ENCODE measurements at regions not wholly inside any gene's neighbourhood (a gene's known extent, or its start where the extent isn't known, plus 50 kb on each side); places are given as distances from the start of the nearest gene placed in this dataset.

DNA sequence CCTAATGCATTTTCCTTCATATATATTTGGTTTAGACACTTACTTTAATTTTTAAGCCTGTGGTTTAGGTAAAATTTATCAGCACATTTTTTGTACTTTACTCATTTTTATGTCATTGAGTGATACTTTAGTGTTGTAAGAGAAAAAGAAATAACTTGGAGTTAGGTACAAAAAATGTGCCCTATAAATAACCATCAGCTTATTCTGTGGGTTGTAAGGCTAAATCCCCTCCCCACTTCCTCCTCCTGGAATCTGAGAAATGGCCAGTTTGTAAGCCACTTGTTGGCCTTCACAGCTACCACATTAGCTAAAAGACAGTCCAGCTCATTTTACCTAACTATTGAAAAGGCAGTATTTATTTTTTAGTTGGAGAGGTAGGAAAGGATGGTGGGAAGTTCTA is 576.3 kb downstream of the PKHD1 start:
- H3K9me3 ChIP-seq (ENCODE audit: insufficient read depth, low read depth, low read length), result no peaks in the 10 kb centered on the region
- no peak overlapping the region for H3K27ac ChIP-seq (ENCODE audit: low read depth, low read length)
- H3K36me3 Mint-ChIP-seq (ENCODE audit: low read depth, unreplicated experiment), result no peaks in the 10 kb centered on the region
- H3K4me1 ChIP-seq (ENCODE audit: insufficient read depth, low read length), result no peaks in the 10 kb centered on the region
- H3K9ac ChIP-seq (ENCODE audit: low read length), result no peak overlapping the region
- no peaks in the 10 kb centered on the region for H3K27me3 Mint-ChIP-seq (ENCODE audit: low read depth, unreplicated experiment)
- H3K4me3 Mint-ChIP-seq (ENCODE audit: unreplicated experiment), result no peak overlapping the region
- DNase-seq (ENCODE audit: low read depth) (no peak), FAIRE-seq (no peak)
- H3K79me2 ChIP-seq (ENCODE audit: insufficient read depth, low read length), result no peaks in the 10 kb centered on the region
- peaks cover 24% of the 10 kb centered on the region for H3K4me1 Mint-ChIP-seq (ENCODE audit: low read depth, unreplicated experiment)
- no peak overlapping the region for H3K27ac Mint-ChIP-seq (ENCODE audit: unreplicated experiment)
- no peak overlapping the region for H2AFZ ChIP-seq (ENCODE audit: low read depth, low read length)
- H3K9me3 Mint-ChIP-seq (ENCODE audit: unreplicated experiment), result no peaks in the 10 kb centered on the region
- H3K27me3 ChIP-seq (ENCODE audit: insufficient read depth, low read length), result no peaks in the 10 kb centered on the region
- TF ChIP-seq, protein P1, sequence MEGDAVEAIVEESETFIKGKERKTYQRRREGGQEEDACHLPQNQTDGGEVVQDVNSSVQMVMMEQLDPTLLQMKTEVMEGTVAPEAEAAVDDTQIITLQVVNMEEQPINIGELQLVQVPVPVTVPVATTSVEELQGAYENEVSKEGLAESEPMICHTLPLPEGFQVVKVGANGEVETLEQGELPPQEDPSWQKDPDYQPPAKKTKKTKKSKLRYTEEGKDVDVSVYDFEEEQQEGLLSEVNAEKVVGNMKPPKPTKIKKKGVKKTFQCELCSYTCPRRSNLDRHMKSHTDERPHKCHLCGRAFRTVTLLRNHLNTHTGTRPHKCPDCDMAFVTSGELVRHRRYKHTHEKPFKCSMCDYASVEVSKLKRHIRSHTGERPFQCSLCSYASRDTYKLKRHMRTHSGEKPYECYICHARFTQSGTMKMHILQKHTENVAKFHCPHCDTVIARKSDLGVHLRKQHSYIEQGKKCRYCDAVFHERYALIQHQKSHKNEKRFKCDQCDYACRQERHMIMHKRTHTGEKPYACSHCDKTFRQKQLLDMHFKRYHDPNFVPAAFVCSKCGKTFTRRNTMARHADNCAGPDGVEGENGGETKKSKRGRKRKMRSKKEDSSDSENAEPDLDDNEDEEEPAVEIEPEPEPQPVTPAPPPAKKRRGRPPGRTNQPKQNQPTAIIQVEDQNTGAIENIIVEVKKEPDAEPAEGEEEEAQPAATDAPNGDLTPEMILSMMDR (IDR thresholded peaks at IDR 0.05; ENCODE audit: insufficient read depth, low read depth, low read length), result no peak
- TF ChIP-seq EZH2 (IDR thresholded peaks at IDR 0.05; ENCODE audit: insufficient read depth, low read length), result no peak
- no peak overlapping the region for H3K4me3 ChIP-seq (ENCODE audit: insufficient read depth, low read depth, low read length)
- no peak overlapping the region for H3K4me2 ChIP-seq (ENCODE audit: low read length)
- no peaks in the 10 kb centered on the region for H3K36me3 ChIP-seq (ENCODE audit: insufficient read depth, low read length)
- H4K20me1 ChIP-seq (ENCODE audit: insufficient read depth, low read length), result no peaks in the 10 kb centered on the region

- no peaks in the 10 kb centered on the region for H3K9me3 ChIP-seq (ENCODE audit: insufficient read depth, low read depth, low read length)
- H3K36me3 ChIP-seq (ENCODE audit: insufficient read depth, low read length), result no peaks in the 10 kb centered on the region
- no peaks in the 10 kb centered on the region for H3K36me3 Mint-ChIP-seq (ENCODE audit: low read depth, unreplicated experiment)
- no peak overlapping the region for H3K27ac ChIP-seq (ENCODE audit: low read depth, low read length)
- no peak overlapping the region for H3K4me3 ChIP-seq (ENCODE audit: insufficient read depth, low read depth, low read length)
- no peak overlapping the region for H2AFZ ChIP-seq (ENCODE audit: low read depth, low read length)
- peak overlapping the region; percentile 75 for H3K27ac Mint-ChIP-seq (ENCODE audit: unreplicated experiment)
- H3K27me3 ChIP-seq (ENCODE audit: insufficient read depth, low read length), result no peaks in the 10 kb centered on the region
- no peaks in the 10 kb centered on the region for H4K20me1 ChIP-seq (ENCODE audit: insufficient read depth, low read length)
- DNase-seq (ENCODE audit: low read depth) (peak; percentile 4), FAIRE-seq (no peak)
- H3K4me3 Mint-ChIP-seq (ENCODE audit: unreplicated experiment), result no peak overlapping the region
- no peak overlapping the region for H3K9ac ChIP-seq (ENCODE audit: low read length)
- TF ChIP-seq EZH2 (IDR thresholded peaks at IDR 0.05; ENCODE audit: insufficient read depth, low read length), result no peak
- TF ChIP-seq, protein P1 (IDR thresholded peaks at IDR 0.05; ENCODE audit: insufficient read depth, low read depth, low read length), result no peak
- H3K9me3 Mint-ChIP-seq (ENCODE audit: unreplicated experiment), result no peaks in the 10 kb centered on the region
- H3K4me2 ChIP-seq (ENCODE audit: low read length), result peak overlapping the region; percentile 45
- no peaks in the 10 kb centered on the region for H3K79me2 ChIP-seq (ENCODE audit: insufficient read depth, low read length)
- no peaks in the 10 kb centered on the region for H3K4me1 ChIP-seq (ENCODE audit: insufficient read depth, low read length)
- no peaks in the 10 kb centered on the region for H3K27me3 Mint-ChIP-seq (ENCODE audit: low read depth, unreplicated experiment)
- H3K4me1 Mint-ChIP-seq (ENCODE audit: low read depth, unreplicated experiment), result peaks cover 24% of the 10 kb centered on the region
These were observed 573.3 kb downstream of the PKHD1 start for GRCh38 chr6:51513891-51514747.
